Tibial nerve (tissue), 4 donors: ENCODE measurements at regions not wholly inside any gene's neighbourhood (a gene's known extent, or its start where the extent isn't known, plus 50 kb on each side); places are given as distances from the start of the nearest gene placed in this dataset.

ENCODE experiments used
- DNase-seq, 2 donors: peaks; one replicate each; pipeline ENCODE4 v3.0.0-alpha.2; 2019; ENCODE audit warnings: low spot score in 2 of 2
- H3K27ac ChIP-seq, 4 donors: fragments of 200-600 bp; sonication (generic) in 3 of 4; one replicate each; pipeline ENCODE4 v1.5.1; 2017 to 2019; ENCODE audit warnings: mild to moderate bottlenecking in 1 of 4
- H3K27me3 ChIP-seq, 2 donors: fragments of 200-600 bp; sonication (generic) in 1 of 2; one replicate each; pipeline versions ENCODE4 v1.5.1 to v1.6.0; 2017 to 2019
- H3K36me3 ChIP-seq, 3 donors: fragments of 200-600 bp; sonication (generic); one replicate each; pipeline ENCODE4 v1.5.1; 2018 to 2019
- H3K4me1 ChIP-seq, 4 donors: fragments of 200-600 bp; sonication (generic) in 3 of 4; one replicate each; pipeline ENCODE4 v1.5.1; 2017 to 2019
- H3K4me3 ChIP-seq, 4 donors: fragments of 200-600 bp; sonication (generic) in 3 of 4; one replicate each; pipeline ENCODE4 v1.5.1; 2017 to 2019; ENCODE audit warnings: mild to moderate bottlenecking in 1 of 4, moderate library complexity in 1 of 4
- H3K9me3 ChIP-seq, 4 donors: fragments of 200-600 bp; sonication (generic) in 3 of 4; one replicate each; pipeline ENCODE4 v1.5.1; 2017 to 2019
- EP300 ChIP-seq, 2 donors: sonication (generic); formaldehyde crosslinking; IDR thresholded peaks; one replicate each; pipeline ENCODE4 v1.6.1; 2017; ENCODE audit warnings: antibody characterized with exemption in 2 of 2, mild to moderate bottlenecking in 1 of 2
- POLR2A ChIP-seq, 2 donors: fragments of 450-650 bp; IDR thresholded peaks; one replicate each; pipeline ENCODE4 v1.6.1; 2017; ENCODE audit warnings: antibody characterized with exemption in 2 of 2, mild to moderate bottlenecking in 2 of 2, moderate library complexity in 2 of 2
- WGBS, 2 donors: methylation state at CpG; one replicate each; pipeline ENCODE4 v1.1.5; 2018; 5-methylcytosine and 5-hydroxymethylcytosine counted together
- TF ChIP-seq, protein P1 (sequence below), 5 experiments: fragments of 200-600 bp in 3 of 5; fragments of 450-650 bp in 2 of 5; sonication (generic) in 3 of 5; IDR thresholded peaks; one replicate each; pipeline ENCODE4 v1.5.1; 2016 to 2019; ENCODE audit warnings: antibody characterized with exemption in 5 of 5, mild to moderate bottlenecking in 3 of 5, moderate library complexity in 2 of 5

DNA sequence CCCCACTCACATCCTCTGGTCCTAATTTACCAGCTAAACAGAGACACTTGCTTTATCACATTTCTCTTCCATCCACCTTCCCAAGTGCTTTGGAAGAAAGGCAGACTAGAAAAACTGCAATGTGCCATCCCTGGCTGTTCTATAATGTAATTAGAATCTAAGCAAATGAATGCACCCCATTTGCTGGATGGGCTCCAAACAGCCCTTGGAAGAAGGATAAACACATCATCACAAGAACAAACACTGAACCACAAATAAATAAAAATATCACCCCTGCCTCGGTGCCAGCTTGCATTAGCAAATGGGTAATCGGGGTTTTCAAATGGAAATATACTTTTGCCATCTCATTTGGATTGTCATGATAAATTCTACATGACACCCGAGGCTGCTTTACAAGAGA is 296.6 kb upstream of the ISX start:
- 74 to 75% methylated on average over 3 of the region's 3 CpGs for WGBS, 2 donors
- Histone ChIP-seq H3K27ac (no peak overlapping the region), H3K27me3 (no peaks in the 10 kb centered on the region), H3K9me3 (no peaks in the 10 kb centered on the region), H3K36me3 (no peaks in the 10 kb centered on the region), H3K4me3 (no peak overlapping the region), H3K4me1 (no peaks in the 10 kb centered on the region)
- no peak for DNase-seq
- TF ChIP-seq, protein P1, sequence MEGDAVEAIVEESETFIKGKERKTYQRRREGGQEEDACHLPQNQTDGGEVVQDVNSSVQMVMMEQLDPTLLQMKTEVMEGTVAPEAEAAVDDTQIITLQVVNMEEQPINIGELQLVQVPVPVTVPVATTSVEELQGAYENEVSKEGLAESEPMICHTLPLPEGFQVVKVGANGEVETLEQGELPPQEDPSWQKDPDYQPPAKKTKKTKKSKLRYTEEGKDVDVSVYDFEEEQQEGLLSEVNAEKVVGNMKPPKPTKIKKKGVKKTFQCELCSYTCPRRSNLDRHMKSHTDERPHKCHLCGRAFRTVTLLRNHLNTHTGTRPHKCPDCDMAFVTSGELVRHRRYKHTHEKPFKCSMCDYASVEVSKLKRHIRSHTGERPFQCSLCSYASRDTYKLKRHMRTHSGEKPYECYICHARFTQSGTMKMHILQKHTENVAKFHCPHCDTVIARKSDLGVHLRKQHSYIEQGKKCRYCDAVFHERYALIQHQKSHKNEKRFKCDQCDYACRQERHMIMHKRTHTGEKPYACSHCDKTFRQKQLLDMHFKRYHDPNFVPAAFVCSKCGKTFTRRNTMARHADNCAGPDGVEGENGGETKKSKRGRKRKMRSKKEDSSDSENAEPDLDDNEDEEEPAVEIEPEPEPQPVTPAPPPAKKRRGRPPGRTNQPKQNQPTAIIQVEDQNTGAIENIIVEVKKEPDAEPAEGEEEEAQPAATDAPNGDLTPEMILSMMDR (IDR thresholded peaks at IDR 0.05) = no peak
- TF ChIP-seq POLR2A (IDR thresholded peaks at IDR 0.05) (no peak), EP300 (IDR thresholded peaks at IDR 0.05) (no peak)

DNA sequence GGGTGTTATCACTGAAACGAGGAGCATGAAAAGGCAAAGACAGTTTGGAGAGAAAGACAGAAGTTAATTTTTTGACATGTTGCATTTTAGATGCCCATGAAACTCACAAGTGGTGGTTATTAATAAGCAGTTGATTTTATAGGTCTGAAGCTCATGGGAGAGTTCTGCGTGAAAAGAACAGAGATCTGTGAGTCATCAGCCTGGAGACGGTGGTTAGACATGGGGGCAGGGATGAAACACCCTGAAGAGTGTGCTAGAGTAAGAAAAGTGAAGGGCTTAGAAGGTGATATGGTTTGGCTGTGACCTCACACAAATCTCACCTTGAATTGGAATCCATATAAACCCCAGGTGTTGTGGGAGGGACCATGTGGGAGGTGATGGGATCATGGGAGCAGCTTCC is 289.1 kb upstream of the ISX start:
- peaks cover 0 to 15% (median 0%) of the 10 kb centered on the region in 4 donors for H3K9me3 ChIP-seq
- TF ChIP-seq, protein P1 (IDR thresholded peaks at IDR 0.05) = no peak
- TF ChIP-seq POLR2A (IDR thresholded peaks at IDR 0.05) = no peak
- TF ChIP-seq EP300 (IDR thresholded peaks at IDR 0.05) = no peak
- no peaks in the 10 kb centered on the region for H3K36me3 ChIP-seq
- no peaks in the 10 kb centered on the region for H3K27me3 ChIP-seq
- no peak overlapping the region for H3K4me3 ChIP-seq
- DNase-seq = no peak
- no peak overlapping the region for H3K27ac ChIP-seq
- WGBS, 2 donors = 61 to 65% methylated on average over 3 of the region's 3 CpGs
- H3K4me1 ChIP-seq = no peaks in the 10 kb centered on the region

DNA sequence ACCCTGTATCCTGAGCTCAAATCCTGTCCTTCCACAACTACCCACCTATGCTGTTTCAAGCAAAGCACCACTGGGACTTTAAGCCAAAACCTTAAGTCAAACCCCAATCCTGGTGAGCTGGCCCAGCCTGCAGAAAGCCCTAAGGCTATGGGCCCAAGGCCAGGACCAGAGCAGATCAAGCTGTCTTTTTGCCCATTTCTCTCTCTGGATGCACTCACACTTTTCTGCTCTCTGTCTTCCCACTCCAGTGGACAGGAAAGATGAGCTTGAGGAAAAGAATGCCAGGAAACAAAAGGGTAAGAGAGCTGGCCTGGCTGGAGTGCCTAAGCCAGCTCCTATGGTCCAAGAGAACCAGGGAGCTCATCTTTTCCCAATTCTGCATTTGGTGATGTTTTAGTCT is 284.3 kb upstream of the ISX start:
- Histone ChIP-seq H3K9me3 (peaks cover 0 to 15% (median 0%) of the 10 kb centered on the region in 4 donors), H3K27ac (no peak overlapping the region), H3K4me1 (no peaks in the 10 kb centered on the region), H3K4me3 (no peak overlapping the region), H3K27me3 (no peaks in the 10 kb centered on the region), H3K36me3 (no peaks in the 10 kb centered on the region)
- TF ChIP-seq, protein P1 (IDR thresholded peaks at IDR 0.05) = no peak
- TF ChIP-seq POLR2A (IDR thresholded peaks at IDR 0.05) = no peak
- no peak for DNase-seq

DNA sequence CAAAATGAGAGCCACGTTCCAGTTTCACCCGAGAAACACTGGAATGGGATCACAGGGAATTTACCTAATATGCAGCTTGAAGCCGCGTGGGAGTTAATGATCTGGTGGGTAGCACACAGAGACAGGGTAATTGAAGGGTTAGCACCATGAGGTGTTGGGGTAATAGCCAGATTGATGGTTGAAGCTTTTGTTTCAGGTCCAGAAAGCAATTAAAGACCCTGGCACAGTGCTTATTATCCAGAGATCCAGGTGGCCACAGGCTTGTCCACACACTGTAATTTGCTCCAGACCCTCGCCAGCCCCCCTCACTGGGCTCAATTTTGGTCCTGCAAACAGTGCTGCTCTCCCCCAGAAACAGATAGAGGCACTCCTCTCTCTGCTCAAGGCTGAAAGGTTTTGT is 282.5 kb upstream of the ISX start:
- Histone ChIP-seq H3K36me3 (no peaks in the 10 kb centered on the region), H3K27me3 (no peaks in the 10 kb centered on the region), H3K9me3 (peaks cover 0 to 10% (median 0%) of the 10 kb centered on the region in 4 donors), H3K27ac (no peak overlapping the region), H3K4me1 (no peaks in the 10 kb centered on the region), H3K4me3 (no peak overlapping the region)
- DNase-seq = no peak
- TF ChIP-seq POLR2A (IDR thresholded peaks at IDR 0.05) = no peak
- TF ChIP-seq, protein P1 (IDR thresholded peaks at IDR 0.05) = no peak
- TF ChIP-seq EP300 (IDR thresholded peaks at IDR 0.05) = no peak
- 30 to 39% methylated on average over 5 of the region's 5 CpGs for WGBS, 2 donors

DNA sequence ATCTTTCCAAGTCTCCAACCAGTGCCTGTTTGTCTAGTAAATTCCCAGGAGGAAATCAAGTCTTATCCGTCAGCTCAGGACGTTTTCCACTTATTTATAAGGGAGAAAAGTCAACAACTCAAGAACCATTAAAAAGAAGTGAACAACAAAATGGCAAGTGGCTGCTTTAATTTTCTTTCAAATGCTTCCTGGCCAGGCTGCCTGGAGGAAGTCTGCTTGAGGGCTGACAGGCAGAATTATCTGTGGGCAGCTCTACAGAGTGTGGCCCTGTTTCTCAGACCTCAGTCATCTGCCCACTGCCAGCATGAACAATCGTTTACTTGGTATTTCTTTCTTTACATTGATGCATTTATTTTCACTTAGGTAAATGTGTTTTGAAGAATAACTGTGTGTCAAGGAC is 281.9 kb upstream of the ISX start:
- TF ChIP-seq POLR2A (IDR thresholded peaks at IDR 0.05) (no peak), EP300 (IDR thresholded peaks at IDR 0.05) (no peak)
- TF ChIP-seq, protein P1 (IDR thresholded peaks at IDR 0.05) = no peak
- Histone ChIP-seq H3K36me3 (no peaks in the 10 kb centered on the region), H3K9me3 (peaks cover 0 to 13% (median 0%) of the 10 kb centered on the region in 4 donors), H3K4me3 (no peak overlapping the region), H3K27me3 (no peaks in the 10 kb centered on the region), H3K4me1 (no peaks in the 10 kb centered on the region), H3K27ac (no peak overlapping the region)
- WGBS, 2 donors = 12 to 15% methylated on average over 3 of the region's 3 CpGs
- no peak for DNase-seq
